HG03520 (cell line): ENCODE measurements at regions not wholly inside any gene's neighbourhood (a gene's known extent, or its start where the extent isn't known, plus 50 kb on each side); places are given as distances from the start of the nearest gene placed in this dataset.
A peak's percentile ranks its signal among the peaks of the same experiment; 100 is the strongest.

Experiments used
- ATAC-seq: cut with Tn5 transposase; IDR thresholded peaks from one replicate; pipeline ENCODE4 v1.9.1; 2021; ENCODE audit warnings: mild to moderate bottlenecking, moderate library complexity; ENCODE audit not compliant: unreplicated experiment

DNA sequence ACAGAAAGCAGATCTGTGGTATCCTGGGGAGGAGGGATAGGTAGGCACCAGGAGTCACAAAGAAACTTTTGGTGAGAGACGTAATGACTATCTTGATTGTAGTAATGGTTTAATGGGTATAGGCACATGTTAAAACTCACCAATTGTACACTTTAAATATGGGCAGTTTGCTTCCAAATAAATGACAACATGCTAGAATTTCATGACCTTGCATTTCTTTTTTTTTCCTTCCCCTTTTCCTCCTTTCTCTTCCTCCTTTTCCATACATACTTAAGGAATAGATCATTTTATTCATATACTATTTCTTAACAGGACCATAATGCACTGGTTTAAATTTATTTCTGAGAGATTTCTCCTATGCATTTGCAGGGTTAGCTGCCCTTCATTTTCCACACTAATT is 341.8 kb downstream of the TMEM182 start:
- no peak for ATAC-seq

DNA sequence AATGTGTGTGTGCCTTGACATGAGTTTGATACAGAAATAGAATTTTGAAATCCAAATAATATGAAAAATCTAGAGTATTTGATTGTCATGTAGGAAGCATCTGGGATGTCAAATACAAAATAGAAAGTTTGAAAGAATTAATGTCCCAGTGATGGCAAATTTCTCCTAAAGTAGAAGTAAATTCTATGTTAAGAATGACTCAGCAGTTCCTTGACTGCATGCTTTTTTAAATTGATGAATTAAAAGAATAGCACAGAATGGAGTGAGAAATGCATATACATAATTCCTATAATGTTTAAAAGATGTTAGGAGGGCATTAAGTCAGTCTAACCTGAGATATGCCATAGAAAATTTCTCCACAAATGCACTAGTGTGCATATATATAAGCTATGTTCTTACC is 357.5 kb downstream of the TMEM182 start:
- ATAC-seq, result no peak

DNA sequence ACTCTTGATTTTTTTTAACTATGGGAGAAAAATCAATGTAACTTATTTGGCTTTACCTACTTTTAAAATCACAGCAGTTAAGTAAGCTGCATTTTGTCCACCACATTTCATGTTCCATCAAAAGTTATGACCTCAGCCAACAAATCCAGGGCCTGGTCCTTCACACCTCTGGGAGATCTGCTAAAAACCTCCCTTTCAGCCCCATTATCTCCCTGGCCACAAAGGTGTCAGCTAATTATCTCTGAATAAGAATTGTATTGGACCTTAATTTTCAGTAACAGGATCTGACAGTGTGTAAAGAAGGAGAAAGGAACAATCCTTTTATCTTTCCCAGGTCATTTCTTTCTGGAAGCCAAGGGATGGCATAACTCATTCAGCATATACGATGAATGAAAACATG is 359.3 kb downstream of the TMEM182 start:
- no peak for ATAC-seq

DNA sequence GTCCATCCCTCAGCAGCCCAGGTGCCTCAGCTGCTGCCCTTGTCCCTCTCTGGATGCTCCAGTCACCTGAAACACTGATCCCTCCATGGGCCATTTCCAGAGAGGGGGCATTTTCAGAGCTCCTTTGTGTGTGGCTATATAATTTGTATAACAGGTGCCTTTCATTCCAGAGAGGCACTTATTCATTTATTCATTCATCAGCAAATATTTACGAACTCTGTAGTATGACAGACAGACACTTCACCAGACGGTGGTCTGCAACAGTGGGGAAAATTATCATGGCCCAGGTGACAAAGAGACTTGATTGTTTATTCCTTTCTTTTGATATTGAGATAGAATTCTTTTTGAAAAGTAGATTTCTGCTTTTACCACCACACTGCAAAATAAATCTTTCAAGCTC is 361.7 kb downstream of the TMEM182 start:
- ATAC-seq, result no peak

DNA sequence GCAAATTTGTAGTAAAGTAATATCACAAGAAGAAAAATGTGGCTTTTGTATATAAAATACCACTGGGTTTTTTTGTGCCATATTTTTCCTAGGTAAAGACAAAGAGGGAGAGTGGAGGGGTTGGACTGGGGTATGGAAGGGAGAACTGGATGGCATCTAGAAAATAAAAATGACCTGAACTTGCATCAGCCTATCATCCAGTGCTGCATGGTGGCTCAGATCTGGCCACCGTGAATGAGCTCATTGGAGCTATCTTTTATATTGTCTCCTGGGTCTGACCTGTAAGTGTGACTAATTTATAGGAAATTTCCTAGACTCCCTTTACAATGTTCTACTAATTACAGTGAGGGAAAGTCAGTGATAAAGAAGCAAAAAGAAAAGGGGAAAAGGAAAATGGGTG is 369.0 kb downstream of the TMEM182 start:
- ATAC-seq, result no peak

DNA sequence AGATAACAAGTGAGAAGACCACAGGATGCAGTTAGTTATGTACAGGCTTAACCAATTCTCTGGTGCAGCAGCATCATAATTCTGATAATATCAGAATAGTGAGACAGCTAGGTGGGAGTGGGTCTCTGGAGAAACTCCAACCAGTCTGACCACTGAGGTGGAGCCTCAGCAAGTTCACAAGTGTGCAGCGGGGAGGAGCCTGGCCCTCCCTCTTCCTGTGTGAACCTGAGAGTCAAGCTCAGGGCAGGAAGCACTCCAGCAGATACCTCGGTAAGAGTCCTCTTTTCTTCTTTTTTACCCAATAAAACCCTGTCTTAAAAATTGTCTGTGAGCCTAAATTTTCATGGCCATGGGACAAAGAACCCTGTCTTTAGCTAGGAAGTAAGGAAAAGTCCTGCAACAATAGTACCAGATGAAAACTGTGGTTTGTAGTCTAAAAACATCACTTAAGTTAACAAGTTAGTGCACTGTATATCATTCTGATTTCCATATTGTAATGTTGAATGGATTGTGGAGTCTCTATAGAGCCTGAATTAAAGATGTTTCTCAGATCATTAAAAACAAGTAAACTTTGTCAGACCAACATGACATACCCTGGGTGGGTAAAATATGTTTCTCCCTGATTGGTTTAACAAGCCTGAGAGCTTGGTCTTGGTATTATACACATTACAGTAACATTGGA is 370.8 kb downstream of the TMEM182 start:
- peak; percentile 81 for ATAC-seq

DNA sequence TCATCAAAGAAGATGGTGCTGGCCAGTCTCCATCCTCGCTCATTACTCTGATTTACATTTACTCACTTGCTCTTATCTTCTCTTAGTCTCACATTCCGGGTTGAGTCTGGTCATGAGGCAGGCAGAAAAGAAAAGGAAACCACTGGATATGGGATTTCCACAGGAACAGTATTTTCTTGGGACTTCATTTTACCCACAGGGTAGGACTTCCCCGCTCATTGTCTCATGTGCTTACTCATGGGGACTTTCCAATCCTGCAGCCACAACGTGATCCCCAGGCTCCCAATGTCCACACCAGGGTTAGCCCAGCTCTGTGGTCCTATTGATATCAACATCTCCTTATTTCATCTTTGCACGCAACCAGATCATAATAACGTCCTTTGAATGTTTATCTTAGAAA is 373.8 kb downstream of the TMEM182 start:
- no peak for ATAC-seq

DNA sequence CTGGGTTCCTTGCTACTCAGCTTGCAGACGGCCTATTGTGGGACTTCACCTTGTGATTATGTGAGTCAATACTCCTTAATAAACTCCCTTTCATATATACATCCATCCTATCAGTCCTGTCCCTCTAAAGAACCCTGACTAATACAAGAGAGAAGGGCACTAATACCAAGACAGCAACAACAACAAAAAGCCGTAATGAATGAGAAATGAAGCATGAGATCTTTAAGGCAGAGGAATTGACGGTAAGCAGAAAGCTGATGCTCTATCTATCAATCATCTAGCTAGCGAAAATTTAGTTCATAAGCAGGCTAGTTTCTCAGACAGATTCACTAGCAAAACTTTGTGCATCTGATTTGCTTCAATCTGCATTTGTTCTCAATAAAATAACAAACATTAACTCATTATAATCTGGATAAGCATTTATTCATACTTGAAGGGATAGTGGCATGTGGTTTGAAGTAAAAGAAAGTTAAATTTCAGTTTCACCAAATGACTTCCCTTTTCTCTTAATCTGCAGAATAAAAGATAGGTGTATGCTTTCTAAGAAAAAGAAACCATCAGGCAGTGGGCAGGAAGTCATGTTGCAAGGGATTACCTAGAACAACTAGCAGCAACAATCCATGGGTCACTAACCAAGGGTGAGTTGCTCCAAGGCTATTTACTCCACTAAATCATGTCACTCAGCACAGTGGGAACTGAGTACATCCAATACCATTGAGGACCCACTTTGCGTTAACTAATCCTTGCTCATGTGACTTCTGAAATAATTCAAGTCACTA is 376.5 kb downstream of the TMEM182 start:
- peak; percentile 61 for ATAC-seq

DNA sequence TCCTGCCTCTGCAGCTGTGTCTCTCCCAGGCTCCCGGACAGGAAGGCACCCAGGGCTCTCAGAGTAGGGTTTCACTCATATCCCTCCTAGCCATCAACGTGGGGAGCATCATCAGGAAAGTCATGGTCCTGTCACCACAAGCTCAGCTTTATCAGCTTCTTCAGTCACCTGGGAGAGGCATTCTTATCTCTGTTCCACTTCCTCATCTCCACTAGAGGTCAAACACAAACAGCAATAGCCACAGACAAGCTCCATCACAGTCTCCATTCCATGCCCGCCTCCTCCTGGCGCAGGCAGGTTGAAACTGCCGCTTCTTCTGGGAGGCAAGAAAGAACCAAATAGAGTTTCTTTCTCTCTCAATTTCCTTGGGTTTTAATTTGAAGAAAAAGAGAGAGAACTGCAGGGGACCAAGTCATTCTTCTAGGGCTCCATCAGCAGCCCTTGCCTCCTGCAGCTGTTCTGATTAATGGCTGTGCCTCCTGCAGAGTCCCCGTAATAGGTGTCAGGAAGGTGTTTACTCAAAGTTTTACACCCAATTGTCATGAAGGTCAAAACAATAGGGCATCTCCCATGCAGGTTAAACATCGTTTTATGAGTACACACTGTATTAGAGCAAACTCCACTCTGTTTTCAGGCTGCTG is 377.9 kb downstream of the TMEM182 start:
- ATAC-seq, result no peak

DNA sequence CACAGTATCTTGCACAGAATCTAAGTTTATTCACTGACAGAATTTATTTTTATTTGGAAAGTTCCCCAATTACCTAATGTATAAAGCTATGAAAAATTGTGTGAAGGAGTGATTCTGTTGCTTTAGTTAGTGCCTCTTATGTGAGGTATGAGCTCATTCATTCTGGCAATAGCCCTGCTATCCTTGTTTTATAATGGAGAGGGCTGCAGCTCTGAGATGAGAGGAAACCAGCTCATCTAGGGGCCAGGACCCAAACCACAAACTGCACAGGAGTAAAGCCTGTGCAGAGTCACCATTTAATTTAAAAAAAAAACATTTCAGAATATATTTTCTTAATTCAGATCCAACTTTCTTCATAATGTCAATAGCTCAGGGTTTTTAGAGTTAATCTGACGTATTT is 383.0 kb downstream of the TMEM182 start:
- no peak for ATAC-seq

DNA sequence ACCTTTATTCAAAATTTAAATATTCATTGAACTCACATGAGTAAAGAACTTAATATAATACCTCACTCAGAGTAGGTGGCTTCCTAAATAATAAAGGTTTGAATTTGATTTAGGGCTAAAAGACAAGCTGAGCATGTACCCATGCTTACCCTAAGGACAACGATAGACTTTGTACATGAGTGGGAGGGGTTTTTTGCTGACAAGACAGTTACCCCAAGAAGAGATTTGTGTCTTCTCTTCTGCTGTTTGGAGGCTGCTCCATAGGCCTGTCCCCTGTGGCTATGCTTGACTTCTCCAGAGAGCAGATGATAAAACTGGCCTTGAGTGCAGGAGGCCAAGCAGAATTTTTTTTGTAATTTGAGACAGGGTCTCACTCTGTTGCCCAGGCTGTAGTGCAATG is 383.9 kb downstream of the TMEM182 start:
- ATAC-seq, result no peak

DNA sequence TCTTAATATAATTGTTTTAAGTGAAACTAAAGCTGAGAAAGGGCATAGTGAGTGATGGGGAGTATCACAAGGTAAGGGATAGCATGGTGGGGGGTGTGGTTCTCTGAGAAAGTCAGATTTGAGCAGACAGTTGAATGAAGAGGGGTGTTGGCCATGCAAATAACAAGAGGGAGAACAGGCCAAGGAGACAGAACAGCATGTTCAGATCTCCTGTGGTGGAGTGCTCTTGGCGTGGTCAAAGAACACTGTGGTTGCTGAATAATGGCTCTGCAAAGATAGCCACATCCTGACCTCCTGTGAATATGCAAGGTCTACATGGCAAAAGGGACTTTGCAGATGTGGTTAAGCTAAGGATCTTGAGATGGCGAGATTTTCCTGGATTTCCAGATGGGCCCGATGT is 389.2 kb downstream of the TMEM182 start:
- no peak for ATAC-seq

DNA sequence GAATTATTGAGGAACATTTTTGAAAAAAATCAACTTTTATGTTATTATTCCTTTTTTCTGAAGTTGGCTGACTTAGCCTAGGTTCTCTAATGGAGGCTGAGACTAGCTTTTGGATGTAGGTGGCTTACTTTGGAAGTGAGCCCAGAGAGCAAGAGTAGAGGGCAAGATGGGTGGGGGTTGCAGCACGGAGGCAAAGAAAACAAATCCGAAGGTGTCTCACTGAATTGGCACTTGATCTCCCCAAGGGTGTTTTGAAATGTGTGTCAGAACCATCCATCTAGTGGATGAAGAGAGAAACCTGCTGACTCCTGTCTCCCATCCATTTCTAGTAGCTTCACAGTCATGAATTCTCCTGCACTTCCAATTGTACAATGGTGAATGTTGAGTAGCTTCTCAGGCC is 390.7 kb downstream of the TMEM182 start:
- no peak for ATAC-seq

DNA sequence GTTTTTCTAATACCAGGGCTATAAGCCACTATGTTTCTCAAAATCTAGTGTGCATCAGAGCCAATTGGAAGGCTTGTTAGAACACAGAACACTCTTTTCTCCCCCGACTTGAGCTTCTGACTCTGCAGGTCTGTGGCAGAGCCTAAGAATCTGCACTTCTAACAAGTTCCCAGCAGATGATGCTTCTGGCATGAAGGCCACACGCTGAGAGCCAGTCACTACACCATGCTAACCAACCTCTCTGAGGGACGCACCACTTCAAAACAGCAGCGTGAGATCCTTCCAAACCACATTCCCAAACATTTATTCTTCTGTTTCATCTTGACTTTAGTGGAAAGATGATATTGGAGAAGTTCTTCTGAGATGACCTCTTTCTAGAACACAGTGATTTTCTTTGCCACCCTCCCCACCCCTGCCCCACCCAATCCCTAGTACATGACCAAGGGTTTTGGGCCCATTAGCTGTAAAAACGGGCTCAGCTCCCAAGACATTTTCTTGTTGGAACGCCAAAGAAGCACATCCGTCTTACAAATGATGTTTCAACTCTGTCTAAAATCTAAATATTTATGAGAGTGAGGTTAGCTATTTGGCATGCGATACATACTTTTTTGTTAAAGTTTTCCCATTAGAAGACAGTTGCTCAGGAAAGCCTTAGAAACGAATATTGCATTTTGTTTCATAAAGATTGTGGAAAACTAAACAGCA is 391.9 kb downstream of the TMEM182 start:
- no peak for ATAC-seq

DNA sequence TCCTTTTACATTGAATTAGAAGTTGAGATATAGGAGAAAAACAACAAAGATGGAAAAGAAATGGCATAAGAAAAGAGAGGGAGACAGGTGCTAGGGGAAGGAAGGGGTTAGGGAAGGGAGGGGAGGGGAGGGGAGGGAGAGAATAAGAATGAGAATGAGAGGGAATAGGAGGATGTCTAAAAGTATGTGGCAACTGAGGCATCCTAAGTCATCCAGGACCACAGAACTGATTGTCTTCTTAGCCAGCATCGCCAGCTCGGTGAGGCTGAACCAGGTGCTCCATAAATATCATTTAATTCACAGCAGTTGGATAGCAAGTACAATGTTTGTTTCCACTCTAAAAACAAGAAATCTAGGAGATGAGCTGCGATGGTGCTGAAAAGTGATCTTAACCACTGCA is 393.5 kb downstream of the TMEM182 start:
- no peak for ATAC-seq

DNA sequence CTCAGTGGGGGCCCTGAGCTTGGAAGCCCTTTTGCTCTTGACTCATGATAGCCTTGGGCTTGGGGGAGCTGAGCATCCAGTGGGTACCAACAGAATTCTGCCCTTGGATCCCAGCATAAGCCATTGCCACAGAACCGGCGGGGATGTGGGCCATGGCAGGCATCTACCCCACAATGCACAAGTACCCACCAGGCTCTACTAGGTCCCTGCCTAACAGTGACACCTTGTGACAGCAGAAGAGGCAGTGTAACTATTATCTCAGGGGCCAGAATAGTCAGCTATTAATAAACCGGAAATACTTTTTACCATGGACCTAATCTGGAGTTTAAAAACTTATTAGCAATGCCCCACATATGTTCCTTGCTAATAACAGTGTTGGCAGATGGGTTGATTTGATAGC is 397.2 kb downstream of the TMEM182 start:
- no peak for ATAC-seq

DNA sequence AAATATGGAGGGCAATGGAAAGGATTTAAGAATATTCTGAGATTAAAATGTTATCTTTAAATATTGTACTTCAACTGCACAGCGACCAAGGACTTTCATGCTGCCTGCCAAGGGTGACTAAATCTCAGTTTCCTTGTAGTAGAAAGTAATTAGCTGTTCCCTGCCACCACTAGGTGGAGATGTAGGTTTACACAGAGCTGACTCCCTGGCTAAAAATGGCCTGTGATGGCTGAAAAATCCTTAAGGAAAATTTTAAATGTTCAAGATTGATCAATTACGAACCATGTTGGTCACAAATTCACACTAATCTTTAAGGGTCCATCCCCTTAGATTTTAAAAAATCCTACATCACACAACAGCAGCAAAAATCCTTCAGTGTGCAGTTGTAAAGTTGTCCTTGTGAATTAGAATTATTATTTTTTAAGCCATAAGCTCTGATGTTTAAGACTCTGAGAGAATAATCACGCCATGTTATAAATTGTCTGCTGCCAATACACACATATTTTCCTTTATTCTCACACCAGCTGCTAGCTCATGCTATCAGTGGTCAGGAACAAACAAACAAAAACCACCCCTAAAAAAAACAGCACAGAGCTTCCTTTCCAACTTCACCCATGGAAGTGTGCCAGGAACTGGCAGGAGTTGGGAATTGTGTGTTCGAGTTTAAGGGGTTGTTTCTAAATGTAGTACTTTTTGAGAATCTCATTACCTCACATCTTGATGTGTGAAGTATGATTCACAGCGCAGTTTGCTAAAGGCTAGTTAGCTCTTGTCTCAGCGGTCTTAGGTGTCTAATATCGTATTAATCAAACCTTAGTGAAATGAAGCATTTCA is 399.8 kb downstream of the TMEM182 start:
- peak; percentile 72 for ATAC-seq

DNA sequence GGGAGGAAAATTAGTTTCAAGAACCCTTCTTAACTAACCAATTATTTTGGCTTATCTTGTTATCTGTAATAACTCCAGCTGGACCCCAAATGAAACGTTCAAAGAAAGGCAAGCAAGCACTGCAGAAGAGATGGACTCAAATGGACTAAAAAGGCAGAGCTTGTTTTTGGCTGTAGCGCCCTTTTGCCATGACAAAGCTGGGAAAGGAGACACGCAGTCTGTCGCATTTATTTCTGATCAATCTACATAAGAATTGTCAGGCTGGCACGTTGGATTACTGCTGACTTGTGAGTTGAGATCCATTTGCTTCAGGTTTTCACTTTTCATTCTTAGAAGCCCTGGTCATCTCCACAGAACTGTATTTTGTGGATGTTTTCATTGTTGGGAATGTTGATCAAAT is 402.9 kb downstream of the TMEM182 start:
- ATAC-seq, result no peak

DNA sequence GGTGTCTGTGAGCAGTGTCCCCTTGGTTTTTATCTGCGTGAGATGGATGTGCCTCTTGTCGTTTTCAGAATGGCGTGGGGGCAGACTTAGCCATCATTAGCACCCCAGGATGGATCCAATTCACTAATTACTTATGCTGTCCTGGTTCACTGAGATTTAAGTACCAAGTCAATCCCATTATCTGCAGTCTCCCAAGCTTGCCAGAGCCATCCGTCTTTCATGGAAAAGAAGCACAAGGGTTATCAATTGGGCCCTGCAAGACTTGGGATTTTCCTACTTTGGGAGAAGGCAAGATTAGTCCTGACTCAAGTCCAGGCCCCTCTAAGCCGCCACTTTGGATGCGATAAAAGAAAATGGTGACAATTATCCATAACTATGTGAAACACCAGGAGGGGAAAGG is 404.0 kb downstream of the TMEM182 start:
- ATAC-seq, result no peak

DNA sequence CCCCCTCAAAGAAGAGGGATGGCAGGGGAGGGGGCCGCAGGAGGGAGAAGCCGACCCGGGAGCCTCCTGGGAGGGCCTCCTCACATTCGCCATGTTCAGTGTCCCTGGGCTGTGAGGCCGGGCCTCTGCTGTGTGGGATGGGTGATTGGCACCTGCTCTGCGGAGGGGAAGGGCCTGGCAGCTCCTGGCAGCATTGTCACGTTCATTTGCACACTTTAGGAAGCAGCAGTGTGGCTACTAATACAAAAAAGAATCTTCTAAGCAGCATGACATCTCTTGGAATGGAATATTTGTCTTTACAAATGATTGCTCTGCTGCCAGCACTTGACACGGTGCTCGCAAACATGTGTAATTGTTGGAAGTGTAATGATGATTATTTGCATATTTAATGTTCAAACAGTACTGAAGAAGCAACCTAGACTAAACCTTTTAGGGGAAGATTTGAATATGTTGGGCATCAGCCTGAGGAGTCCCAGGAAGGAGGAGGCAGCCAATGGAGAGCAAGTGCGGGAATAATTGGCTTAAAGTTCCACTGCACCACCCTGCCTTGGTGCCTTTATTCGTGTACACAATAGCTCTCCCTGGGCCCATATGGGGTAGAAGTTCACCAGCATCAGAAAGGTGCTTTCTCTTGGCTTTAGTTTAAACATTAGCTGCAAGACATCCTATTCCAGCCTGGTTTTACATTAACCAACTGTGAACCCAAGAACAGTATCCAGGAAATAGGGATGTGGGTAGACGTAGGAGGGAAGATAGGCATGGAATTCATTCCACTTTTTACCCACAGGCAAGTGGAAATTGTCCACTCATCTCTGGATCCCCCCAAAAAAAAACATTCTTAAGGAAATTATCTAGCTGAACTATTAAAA is 404.9 kb downstream of the TMEM182 start:
- ATAC-seq, result no peak
